ENCODE measurements at regions not wholly inside any gene's neighbourhood (a gene's known extent, or its start where the extent isn't known, plus 50 kb on each side); places are given as distances from the start of the nearest gene placed in this dataset.

- H3K27ac ChIP-seq, result 0 out of 2 replicates have a peak overlapping the region, but pooled peaks have one; percentile 56
- TF ChIP-seq CTCF (conservative IDR thresholded peaks at IDR 0.05), result no peak
Observed at GRCh38 chr18:67670024-67670543, 153.6 kb upstream of the DSEL start.

DNA sequence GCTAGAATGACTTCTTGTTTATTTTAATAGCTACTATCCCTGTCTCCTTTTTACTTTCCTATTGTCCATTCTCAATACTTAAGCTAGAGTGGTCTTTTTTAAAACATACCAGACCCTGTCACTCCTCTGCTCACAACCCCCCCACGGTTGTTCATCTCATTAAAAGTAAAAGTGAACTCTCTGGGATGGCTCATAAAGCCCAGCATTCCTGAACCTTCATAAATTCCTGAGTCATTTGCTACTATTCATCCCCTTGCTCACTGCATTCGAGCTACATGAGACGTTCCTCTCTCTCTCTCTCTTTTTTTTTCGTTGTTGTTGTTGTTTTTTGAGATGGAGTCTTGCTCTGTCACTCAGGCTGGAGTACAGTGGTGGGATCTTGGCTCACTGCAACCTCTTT is 148.7 kb upstream of the DSEL start:
- no peak overlapping the region for H3K27ac ChIP-seq
- no peak for TF ChIP-seq CTCF (conservative IDR thresholded peaks at IDR 0.05)

DNA sequence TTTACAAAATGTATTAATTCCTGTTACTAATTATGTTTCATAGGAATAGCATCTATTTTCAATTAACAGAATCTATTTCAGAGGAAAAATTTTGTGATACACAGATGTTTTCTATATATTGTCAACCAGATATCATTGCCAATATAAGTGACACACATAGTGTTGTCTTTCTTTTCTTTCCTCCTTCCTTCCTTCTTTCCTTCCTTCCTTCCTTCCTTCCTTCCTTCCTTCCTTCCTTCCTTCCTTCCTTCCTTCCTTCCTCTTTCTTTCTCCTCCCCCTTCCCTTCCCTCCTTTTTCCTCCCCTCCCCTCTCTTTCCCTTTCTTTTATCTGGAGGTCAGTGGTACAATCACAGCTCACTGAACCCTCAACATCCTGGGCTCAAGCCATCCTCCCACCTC is 146.5 kb upstream of the DSEL start:
- TF ChIP-seq CTCF (conservative IDR thresholded peaks at IDR 0.05), result no peak
- no peak overlapping the region for H3K27ac ChIP-seq

DNA sequence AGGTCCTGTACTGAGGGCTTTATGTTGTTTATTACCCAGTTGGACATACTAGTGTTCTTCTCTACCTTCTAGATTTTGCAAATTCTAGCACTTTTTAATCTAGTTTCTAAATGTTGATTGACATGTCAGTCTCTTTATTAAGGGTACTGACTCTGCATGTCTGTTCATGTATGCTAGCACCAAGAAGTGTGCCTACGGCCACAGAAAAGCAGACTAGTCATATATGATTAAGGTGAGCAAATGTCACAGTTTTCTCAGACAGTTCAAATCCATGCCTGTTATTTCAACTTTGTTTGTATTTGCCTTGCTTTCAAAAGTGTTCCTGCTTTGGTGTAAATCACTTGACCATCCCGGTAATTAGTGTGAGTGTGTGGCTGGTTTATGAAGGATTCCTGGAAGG is 145.0 kb upstream of the DSEL start:
- no peak for TF ChIP-seq CTCF (conservative IDR thresholded peaks at IDR 0.05)
- H3K27ac ChIP-seq, result no peak overlapping the region

DNA sequence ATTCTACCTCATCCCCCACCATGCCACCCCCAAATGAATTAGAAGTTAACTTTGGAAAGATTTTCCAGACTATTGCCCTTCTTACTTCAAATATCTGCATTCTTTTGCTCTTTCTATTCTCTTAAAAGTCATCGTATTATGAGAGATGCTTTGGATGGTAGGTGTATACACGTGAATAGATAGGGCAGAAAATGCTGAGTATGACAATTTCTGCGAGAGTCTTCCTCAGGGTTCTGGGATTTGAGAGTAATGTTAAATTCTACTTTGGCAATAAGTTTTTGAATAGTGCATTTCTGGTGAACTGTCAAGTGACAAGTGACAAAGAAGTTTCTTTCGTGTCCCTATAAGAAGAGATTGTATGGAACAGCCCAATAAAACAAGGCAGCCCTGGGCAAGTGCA is 137.6 kb upstream of the DSEL start:
- no peak for TF ChIP-seq CTCF (conservative IDR thresholded peaks at IDR 0.05)
- H3K27ac ChIP-seq, result no peak overlapping the region

- H3K27ac ChIP-seq, result peak overlapping the region; percentile 40
- TF ChIP-seq CTCF (conservative IDR thresholded peaks at IDR 0.05), result no peak
Observed at GRCh38 chr18:67652288-67652687, 135.8 kb upstream of the DSEL start.

DNA sequence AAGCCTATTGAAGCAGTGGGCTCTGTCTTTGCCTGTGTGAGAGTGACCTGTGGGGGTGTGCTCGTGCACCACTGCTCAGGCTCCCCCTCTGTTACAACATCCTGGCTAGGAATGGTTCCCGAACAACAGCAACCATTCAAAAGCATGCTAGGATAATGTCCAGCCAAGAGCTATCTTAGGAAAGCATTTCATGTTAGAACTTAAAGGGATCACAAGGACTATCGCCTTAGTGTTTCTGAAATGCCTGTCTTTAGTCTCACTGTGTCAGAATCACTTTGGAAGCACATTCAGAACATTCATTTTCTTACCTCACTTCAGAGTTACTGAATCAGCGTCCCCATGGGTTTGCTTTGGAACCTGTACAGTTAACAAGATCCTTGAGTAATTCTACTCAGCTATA is 134.9 kb upstream of the DSEL start:
- no peak for TF ChIP-seq CTCF (conservative IDR thresholded peaks at IDR 0.05)
- peak overlapping the region; percentile 40; the same call in 1 of the 2 replicates for H3K27ac ChIP-seq
